SK-N-SH treated with all-trans-retinoic acid at 6 μM for 48 hours (cell line): ENCODE measurements at regions not wholly inside any gene's neighbourhood (a gene's known extent, or its start where the extent isn't known, plus 50 kb on each side); places are given as distances from the start of the nearest gene placed in this dataset.
"Not testable (repeated sequence)": the region's sequence is repeated elsewhere in the genome, so short reads cannot be mapped to it uniquely, and the experiment has no call there.

ENCODE experiments used
- ATAC-seq: fragments of 200-7000 bp; cut with Tn5 transposase; 3 replicates; pipeline ENCODE4 v1.9.1; 2020; ENCODE audit warnings: mild to moderate bottlenecking, moderate library complexity
- ARNTL ChIP-seq: fragments of 450-650 bp; formaldehyde crosslinking; IDR thresholded peaks from 2 replicates; pipeline ENCODE4 v1.5.0; 2020; ENCODE audit warnings: low read depth, mild to moderate bottlenecking, moderate library complexity, borderline replicate concordance
- ESRRG ChIP-seq: fragments of 250-450 bp; sonication (Bioruptor Pico); IDR thresholded peaks from 2 replicates; pipeline ENCODE4 v1.6.1; 2021; ENCODE audit warnings: mild to moderate bottlenecking
- GLIS3 ChIP-seq: fragments of 250-450 bp; sonication (Bioruptor Pico); IDR thresholded peaks from 2 replicates; pipeline ENCODE4 v1.5.0; 2020; ENCODE audit warnings: mild to moderate bottlenecking, moderate library complexity
- OSR1 ChIP-seq: fragments of 250-450 bp; sonication (Bioruptor Pico); IDR thresholded peaks from 2 replicates; pipeline ENCODE4 v1.8.0; 2022; ENCODE audit warnings: moderate library complexity, mild to moderate bottlenecking, inconsistent platforms
- PPARA ChIP-seq: fragments of 250-450 bp; sonication (Bioruptor Pico); IDR thresholded peaks from 2 replicates; pipeline ENCODE4 v1.5.0; 2020; ENCODE audit warnings: mild to moderate bottlenecking, borderline replicate concordance
- RARB ChIP-seq: fragments of 250-450 bp; sonication (Bioruptor Pico); IDR thresholded peaks from 2 replicates; pipeline ENCODE4 v1.8.0; 2021; ENCODE audit warnings: mild to moderate bottlenecking, moderate library complexity
- SNAI2 ChIP-seq: fragments of 250-450 bp; sonication (Bioruptor Pico); IDR thresholded peaks from 2 replicates; pipeline ENCODE4 v1.5.0; 2020; ENCODE audit warnings: mild to moderate bottlenecking, moderate library complexity
- TCF4 ChIP-seq: fragments of 250-450 bp; sonication (Bioruptor Pico); IDR thresholded peaks from 2 replicates; pipeline ENCODE4 v1.8.0; 2021; ENCODE audit warnings: mild to moderate bottlenecking, moderate library complexity, borderline replicate concordance
- TOX ChIP-seq: fragments of 250-450 bp; sonication (Bioruptor Pico); IDR thresholded peaks from 2 replicates; pipeline ENCODE4 v1.8.0; 2021; ENCODE audit warnings: mild to moderate bottlenecking, moderate library complexity, borderline replicate concordance
- ZC3H10 ChIP-seq: fragments of 250-450 bp; sonication (Bioruptor Pico); IDR thresholded peaks from 2 replicates; pipeline ENCODE4 v1.5.1; 2021; ENCODE audit warnings: mild to moderate bottlenecking, moderate library complexity
- ZNF565 ChIP-seq: fragments of 450-650 bp; formaldehyde crosslinking; conservative IDR thresholded peaks from 2 replicates; pipeline ENCODE4 v1.5.0; 2020; ENCODE audit warnings: low read depth, mild to moderate bottlenecking, moderate library complexity
- ZNF70 ChIP-seq: fragments of 450-650 bp; formaldehyde crosslinking; IDR thresholded peaks from 2 replicates; pipeline ENCODE4 v1.5.0; 2020; ENCODE audit warnings: mild to moderate bottlenecking, moderate library complexity
- ZNF8 ChIP-seq: fragments of 450-650 bp; formaldehyde crosslinking; IDR thresholded peaks from 2 replicates; pipeline ENCODE4 v1.5.0; 2020; ENCODE audit warnings: mild to moderate bottlenecking, moderate library complexity
- TF ChIP-seq, protein P1 (sequence below): fragments of 250-450 bp; sonication (Bioruptor Pico); IDR thresholded peaks from 2 replicates; pipeline ENCODE4 v1.8.0; 2020; ENCODE audit warnings: mild to moderate bottlenecking, moderate library complexity, borderline replicate concordance
- TF ChIP-seq, protein P2 (sequence below): fragments of 250-450 bp; sonication (Bioruptor Pico); IDR thresholded peaks from 2 replicates; pipeline ENCODE4 v1.5.0; 2020; ENCODE audit warnings: mild to moderate bottlenecking, moderate library complexity
- TF ChIP-seq, protein P3 (sequence below): fragments of 250-450 bp; sonication (Bioruptor Pico); IDR thresholded peaks from 2 replicates; pipeline ENCODE4 v1.5.1; 2020; ENCODE audit warnings: low read depth, mild to moderate bottlenecking, moderate library complexity
- TF ChIP-seq, protein P4 (sequence below): fragments of 250-450 bp; sonication (Bioruptor Pico); IDR thresholded peaks from 2 replicates; pipeline ENCODE4 v1.8.0; 2021; ENCODE audit warnings: low read depth, mild to moderate bottlenecking, moderate library complexity, borderline replicate concordance

DNA sequence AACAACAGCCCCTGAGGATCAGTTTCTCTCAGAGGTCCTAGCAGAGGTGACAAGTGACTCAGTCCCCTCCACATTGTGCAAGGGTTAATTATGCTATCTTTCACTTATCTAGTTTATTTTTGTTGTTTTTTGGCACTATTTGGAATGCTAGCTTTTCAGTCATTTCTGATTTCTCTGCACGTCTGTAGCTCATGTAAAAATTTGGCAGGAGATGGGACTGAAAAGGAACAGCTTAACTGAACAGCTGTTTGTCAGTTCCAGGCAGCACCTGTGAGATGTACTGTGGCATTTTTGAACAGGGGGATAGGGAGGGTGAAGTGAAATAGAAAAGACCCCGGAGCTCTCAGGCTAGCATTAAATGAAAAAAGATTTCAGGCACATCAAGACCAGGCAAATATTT lies 313.5 kb downstream of the SUCLA2 start:
- ATAC-seq = no peak
- TF ChIP-seq, protein P1, sequence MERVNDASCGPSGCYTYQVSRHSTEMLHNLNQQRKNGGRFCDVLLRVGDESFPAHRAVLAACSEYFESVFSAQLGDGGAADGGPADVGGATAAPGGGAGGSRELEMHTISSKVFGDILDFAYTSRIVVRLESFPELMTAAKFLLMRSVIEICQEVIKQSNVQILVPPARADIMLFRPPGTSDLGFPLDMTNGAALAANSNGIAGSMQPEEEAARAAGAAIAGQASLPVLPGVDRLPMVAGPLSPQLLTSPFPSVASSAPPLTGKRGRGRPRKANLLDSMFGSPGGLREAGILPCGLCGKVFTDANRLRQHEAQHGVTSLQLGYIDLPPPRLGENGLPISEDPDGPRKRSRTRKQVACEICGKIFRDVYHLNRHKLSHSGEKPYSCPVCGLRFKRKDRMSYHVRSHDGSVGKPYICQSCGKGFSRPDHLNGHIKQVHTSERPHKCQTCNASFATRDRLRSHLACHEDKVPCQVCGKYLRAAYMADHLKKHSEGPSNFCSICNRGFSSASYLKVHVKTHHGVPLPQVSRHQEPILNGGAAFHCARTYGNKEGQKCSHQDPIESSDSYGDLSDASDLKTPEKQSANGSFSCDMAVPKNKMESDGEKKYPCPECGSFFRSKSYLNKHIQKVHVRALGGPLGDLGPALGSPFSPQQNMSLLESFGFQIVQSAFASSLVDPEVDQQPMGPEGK (CRISPR knock-in tag) = no peak
- no peak for TF ChIP-seq SNAI2
- no peak for TF ChIP-seq GLIS3
- no peak for TF ChIP-seq ESRRG (CRISPR knock-in tag)
- no peak for TF ChIP-seq ZNF565 (CRISPR knock-in tag)
- TF ChIP-seq PPARA (CRISPR knock-in tag) = no peak
- TF ChIP-seq RARB = no peak
- no peak for TF ChIP-seq ZNF70
- TF ChIP-seq, protein P2, sequence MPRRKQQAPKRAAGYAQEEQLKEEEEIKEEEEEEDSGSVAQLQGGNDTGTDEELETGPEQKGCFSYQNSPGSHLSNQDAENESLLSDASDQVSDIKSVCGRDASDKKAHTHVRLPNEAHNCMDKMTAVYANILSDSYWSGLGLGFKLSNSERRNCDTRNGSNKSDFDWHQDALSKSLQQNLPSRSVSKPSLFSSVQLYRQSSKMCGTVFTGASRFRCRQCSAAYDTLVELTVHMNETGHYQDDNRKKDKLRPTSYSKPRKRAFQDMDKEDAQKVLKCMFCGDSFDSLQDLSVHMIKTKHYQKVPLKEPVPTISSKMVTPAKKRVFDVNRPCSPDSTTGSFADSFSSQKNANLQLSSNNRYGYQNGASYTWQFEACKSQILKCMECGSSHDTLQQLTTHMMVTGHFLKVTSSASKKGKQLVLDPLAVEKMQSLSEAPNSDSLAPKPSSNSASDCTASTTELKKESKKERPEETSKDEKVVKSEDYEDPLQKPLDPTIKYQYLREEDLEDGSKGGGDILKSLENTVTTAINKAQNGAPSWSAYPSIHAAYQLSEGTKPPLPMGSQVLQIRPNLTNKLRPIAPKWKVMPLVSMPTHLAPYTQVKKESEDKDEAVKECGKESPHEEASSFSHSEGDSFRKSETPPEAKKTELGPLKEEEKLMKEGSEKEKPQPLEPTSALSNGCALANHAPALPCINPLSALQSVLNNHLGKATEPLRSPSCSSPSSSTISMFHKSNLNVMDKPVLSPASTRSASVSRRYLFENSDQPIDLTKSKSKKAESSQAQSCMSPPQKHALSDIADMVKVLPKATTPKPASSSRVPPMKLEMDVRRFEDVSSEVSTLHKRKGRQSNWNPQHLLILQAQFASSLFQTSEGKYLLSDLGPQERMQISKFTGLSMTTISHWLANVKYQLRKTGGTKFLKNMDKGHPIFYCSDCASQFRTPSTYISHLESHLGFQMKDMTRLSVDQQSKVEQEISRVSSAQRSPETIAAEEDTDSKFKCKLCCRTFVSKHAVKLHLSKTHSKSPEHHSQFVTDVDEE (CRISPR knock-in tag) = no peak
- TF ChIP-seq TCF4 (CRISPR knock-in tag) = no peak
- TF ChIP-seq, protein P3, sequence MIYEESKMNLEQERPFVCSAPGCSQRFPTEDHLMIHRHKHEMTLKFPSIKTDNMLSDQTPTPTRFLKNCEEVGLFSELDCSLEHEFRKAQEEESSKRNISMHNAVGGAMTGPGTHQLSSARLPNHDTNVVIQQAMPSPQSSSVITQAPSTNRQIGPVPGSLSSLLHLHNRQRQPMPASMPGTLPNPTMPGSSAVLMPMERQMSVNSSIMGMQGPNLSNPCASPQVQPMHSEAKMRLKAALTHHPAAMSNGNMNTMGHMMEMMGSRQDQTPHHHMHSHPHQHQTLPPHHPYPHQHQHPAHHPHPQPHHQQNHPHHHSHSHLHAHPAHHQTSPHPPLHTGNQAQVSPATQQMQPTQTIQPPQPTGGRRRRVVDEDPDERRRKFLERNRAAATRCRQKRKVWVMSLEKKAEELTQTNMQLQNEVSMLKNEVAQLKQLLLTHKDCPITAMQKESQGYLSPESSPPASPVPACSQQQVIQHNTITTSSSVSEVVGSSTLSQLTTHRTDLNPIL (CRISPR knock-in tag) = no peak

DNA sequence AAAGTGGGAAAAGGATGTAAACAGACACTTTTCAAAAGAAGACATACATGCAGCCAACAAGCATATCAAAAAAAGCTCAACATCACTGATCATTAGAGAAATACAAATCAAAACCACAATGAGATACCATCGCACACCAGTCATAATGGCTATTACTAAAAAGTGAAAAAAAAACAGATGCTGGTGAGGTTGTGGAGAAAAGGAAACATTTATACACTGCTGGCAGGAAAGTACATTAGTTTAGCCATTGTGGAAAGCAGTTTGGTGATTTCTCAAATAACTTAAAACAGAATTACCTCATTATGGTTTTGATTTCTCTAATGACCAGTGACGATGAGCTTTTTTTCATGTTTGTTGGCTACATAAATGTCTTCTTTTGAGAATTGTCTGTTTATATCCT lies 315.9 kb downstream of the SUCLA2 start:
- not testable (repeated sequence) for ATAC-seq

DNA sequence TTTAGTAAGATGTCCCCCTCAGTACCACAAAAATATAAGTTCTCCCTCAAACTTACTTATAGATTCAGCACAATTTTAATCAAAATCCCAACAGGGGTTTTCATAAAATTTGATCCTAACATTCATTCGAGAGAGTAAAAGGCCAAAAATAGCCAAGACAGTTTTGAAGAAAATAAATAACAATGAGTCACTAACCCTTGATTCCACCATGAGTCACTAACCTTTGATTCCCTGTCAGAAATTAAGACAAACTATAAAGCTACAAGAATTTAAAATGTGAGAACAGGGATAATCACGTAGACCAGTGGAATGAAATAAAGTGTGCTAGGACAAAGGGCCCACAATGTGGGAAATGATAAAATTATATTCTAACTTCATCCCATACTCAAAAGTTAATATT lies 320.3 kb downstream of the SUCLA2 start:
- ATAC-seq = peak; percentile 31; the same call in 1 of the 3 replicates
- TF ChIP-seq ZC3H10 (CRISPR knock-in tag) (0 out of 2 replicates have a peak, but pooled peaks have one; percentile 28), SNAI2 (no peak), TOX (CRISPR knock-in tag) (0 out of 2 replicates have a peak, but pooled peaks have one; percentile 27), ESRRG (CRISPR knock-in tag) (no peak)
- TF ChIP-seq, protein P4, sequence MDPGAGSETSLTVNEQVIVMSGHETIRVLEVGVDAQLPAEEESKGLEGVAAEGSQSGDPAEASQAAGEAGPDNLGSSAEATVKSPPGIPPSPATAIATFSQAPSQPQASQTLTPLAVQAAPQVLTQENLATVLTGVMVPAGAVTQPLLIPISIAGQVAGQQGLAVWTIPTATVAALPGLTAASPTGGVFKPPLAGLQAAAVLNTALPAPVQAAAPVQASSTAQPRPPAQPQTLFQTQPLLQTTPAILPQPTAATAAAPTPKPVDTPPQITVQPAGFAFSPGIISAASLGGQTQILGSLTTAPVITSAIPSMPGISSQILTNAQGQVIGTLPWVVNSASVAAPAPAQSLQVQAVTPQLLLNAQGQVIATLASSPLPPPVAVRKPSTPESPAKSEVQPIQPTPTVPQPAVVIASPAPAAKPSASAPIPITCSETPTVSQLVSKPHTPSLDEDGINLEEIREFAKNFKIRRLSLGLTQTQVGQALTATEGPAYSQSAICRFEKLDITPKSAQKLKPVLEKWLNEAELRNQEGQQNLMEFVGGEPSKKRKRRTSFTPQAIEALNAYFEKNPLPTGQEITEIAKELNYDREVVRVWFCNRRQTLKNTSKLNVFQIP = no peak

DNA sequence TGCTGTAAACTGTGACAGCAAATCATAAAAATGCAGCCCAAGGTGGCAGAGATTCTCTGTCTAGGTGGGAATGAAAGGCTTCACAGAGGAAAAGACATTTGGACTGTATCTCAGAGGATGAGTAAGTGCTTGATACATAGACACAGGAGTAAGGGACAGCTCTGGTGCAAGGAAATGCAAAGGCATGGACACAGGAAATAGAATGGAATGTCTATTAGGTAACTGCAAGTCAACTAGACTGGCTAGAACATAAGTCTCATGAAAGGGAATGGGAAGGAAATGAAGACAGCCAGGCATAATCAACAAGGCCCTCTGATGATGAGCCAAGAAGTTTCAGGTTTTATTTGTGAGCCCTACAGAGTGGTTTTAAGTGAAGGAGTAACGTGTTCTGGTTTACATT lies 321.7 kb downstream of the SUCLA2 start:
- ATAC-seq = peak; percentile 88
- TF ChIP-seq GLIS3 = no peak
- no peak for TF ChIP-seq OSR1 (CRISPR knock-in tag)
- TF ChIP-seq, all 23 proteins: peak for 0

DNA sequence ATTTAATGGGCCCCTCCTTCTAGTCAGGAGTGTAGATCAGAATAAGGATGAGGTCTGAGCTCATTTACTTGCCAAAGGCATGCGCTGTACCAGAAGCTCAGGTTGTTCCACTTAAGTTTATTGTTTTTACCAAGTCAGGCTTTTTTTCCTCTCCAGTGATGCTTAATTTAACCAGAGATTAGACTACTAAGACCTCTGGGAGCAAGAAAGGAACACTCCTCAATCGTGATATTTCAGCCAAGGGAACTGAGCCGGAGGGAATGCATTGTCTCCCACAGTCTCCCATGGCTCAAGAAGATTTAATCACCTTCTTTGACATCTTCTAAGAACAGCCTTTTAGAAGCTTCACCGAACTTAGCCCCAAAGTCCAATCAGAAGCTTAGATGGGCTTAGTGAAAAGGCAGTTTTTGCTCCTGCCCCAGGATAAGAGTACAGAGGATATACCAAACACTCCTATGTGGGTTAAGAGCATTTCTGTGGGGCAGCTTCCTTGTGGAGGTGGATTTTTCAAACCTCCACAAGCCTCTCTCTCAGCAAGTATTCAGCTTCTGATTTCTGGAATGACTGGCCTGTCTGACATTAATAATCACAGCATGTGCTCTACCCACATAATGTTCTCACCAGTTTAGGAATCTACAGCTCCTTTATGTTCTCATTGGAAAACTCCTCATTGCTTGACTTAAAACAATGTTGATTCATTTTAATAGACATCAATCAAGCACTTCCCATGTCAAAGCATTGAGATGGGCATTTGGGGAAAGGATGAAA lies 322.7 kb downstream of the SUCLA2 start:
- ATAC-seq = no peak
- TF ChIP-seq TOX (CRISPR knock-in tag) (no peak), ZNF70 (no peak), ARNTL (CRISPR knock-in tag) (no peak), ZNF8 (CRISPR knock-in tag) (no peak)
- TF ChIP-seq, protein P4 = no peak
- TF ChIP-seq, protein P3 (CRISPR knock-in tag) = no peak
- TF ChIP-seq, protein P1 (CRISPR knock-in tag) = no peak
